ENCODE measurements at regions not wholly inside any gene's neighbourhood (a gene's known extent, or its start where the extent isn't known, plus 50 kb on each side); places are given as distances from the start of the nearest gene placed in this dataset.

GRCh38 chr18:5678278-5678677 is 134.5 kb upstream of the EPB41L3 start:
- TF ChIP-seq CTCF (IDR thresholded peaks at IDR 0.05), result no peak
- no peak for TF ChIP-seq TCF7L2 (IDR thresholded peaks at IDR 0.05; ENCODE audit: low read depth, low read length)
- no peak for TF ChIP-seq SIN3A (IDR thresholded peaks at IDR 0.05; ENCODE audit: borderline replicate concordance, insufficient read depth, low read depth, low read length)
- TF ChIP-seq POLR2AphosphoS5 (IDR thresholded peaks at IDR 0.05; ENCODE audit: low read depth, low read length), result no peak
- TF ChIP-seq, protein P1, sequence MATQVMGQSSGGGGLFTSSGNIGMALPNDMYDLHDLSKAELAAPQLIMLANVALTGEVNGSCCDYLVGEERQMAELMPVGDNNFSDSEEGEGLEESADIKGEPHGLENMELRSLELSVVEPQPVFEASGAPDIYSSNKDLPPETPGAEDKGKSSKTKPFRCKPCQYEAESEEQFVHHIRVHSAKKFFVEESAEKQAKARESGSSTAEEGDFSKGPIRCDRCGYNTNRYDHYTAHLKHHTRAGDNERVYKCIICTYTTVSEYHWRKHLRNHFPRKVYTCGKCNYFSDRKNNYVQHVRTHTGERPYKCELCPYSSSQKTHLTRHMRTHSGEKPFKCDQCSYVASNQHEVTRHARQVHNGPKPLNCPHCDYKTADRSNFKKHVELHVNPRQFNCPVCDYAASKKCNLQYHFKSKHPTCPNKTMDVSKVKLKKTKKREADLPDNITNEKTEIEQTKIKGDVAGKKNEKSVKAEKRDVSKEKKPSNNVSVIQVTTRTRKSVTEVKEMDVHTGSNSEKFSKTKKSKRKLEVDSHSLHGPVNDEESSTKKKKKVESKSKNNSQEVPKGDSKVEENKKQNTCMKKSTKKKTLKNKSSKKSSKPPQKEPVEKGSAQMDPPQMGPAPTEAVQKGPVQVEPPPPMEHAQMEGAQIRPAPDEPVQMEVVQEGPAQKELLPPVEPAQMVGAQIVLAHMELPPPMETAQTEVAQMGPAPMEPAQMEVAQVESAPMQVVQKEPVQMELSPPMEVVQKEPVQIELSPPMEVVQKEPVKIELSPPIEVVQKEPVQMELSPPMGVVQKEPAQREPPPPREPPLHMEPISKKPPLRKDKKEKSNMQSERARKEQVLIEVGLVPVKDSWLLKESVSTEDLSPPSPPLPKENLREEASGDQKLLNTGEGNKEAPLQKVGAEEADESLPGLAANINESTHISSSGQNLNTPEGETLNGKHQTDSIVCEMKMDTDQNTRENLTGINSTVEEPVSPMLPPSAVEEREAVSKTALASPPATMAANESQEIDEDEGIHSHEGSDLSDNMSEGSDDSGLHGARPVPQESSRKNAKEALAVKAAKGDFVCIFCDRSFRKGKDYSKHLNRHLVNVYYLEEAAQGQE (IDR thresholded peaks at IDR 0.05; ENCODE audit: insufficient read depth in 1 of 2, low read depth in 2 of 2, low read length in 1 of 2), result no peak

Measured in Panc1 (cell line).